Common myeloid progenitor, CD34-positive (primary cell): ENCODE measurements at regions not wholly inside any gene's neighbourhood (a gene's known extent, or its start where the extent isn't known, plus 50 kb on each side); places are given as distances from the start of the nearest gene placed in this dataset.

Experiments
- CTCF ChIA-PET: fragments of 350-600 bp; sonication (Branson Sonifier 250); formaldehyde crosslinking; loops from one replicate; lab custom pipeline; 2021; ENCODE audit warnings: antibody characterized with exemption; lab: Charles Lee
- POLR2A ChIA-PET: fragments of 350-600 bp; sonication (Branson Sonifier 250); formaldehyde crosslinking; loops from one replicate; lab custom pipeline; 2021; ENCODE audit warnings: antibody characterized with exemption; lab: Charles Lee
- DNase-seq, 3 donors: peaks; one replicate each; pipeline versions ENCODE4 v3.0.0 to v3.0.0-alpha.2; 2013
- H3K27ac ChIP-seq, 2 experiments: 1 replicate in 1 of 2; 2 replicates in 1 of 2; pipeline ENCODE4 v1.7.0; 2013; ENCODE audit warnings: inconsistent platforms in 2 of 2, low read length in 2 of 2, mild to moderate bottlenecking in 2 of 2, low read depth in 1 of 2, moderate library complexity in 1 of 2; ENCODE audit not compliant: severe bottlenecking in 2 of 2, insufficient read depth in 1 of 2, poor library complexity in 1 of 2
- H3K27me3 ChIP-seq, 5 experiments: replicated peaks in 2 of 5; 1 replicate in 3 of 5; 2 replicates in 2 of 5; pipeline versions ENCODE4 v1.6.1 to v1.7.0; 2013; ENCODE audit warnings: low read length in 4 of 5, mild to moderate bottlenecking in 2 of 5, moderate library complexity in 2 of 5, inconsistent platforms in 1 of 5; ENCODE audit not compliant: insufficient read depth in 5 of 5, control insufficient read depth in 4 of 5
- H3K36me3 ChIP-seq, 4 experiments: 1 replicate in 2 of 4; 2 replicates in 2 of 4; pipeline versions ENCODE4 v1.6.1 to v1.7.0; 2013; ENCODE audit warnings: low read length in 3 of 4, control low read depth in 1 of 4, mild to moderate bottlenecking in 1 of 4; ENCODE audit not compliant: control insufficient read depth in 4 of 4, insufficient read depth in 4 of 4
- H3K4me1 ChIP-seq, 4 experiments: 1 replicate in 3 of 4; 2 replicates in 1 of 4; pipeline versions ENCODE4 v1.6.1 to v1.7.1; 2013; ENCODE audit warnings: low read length in 3 of 4, mild to moderate bottlenecking in 3 of 4, control low read depth in 1 of 4, inconsistent platforms in 1 of 4, moderate library complexity in 1 of 4; ENCODE audit not compliant: control insufficient read depth in 4 of 4, insufficient read depth in 4 of 4; ENCODE audit errors: control extremely low read depth in 1 of 4
- H3K4me3 ChIP-seq, 7 experiments: 1 replicate in 4 of 7; 2 replicates in 3 of 7; pipeline versions ENCODE4 v1.5.1 to v1.7.0; 2013; ENCODE audit warnings: mild to moderate bottlenecking in 7 of 7, low read length in 6 of 7, moderate library complexity in 6 of 7, inconsistent platforms in 2 of 7, low read depth in 2 of 7, control low read depth in 1 of 7; ENCODE audit not compliant: insufficient read depth in 4 of 7, control insufficient read depth in 1 of 7; ENCODE audit errors: extremely low read depth in 1 of 7
- H3K9me3 ChIP-seq, 5 experiments: 1 replicate in 4 of 5; 2 replicates in 1 of 5; pipeline versions ENCODE4 v1.6.1 to v1.7.1; 2013; ENCODE audit warnings: low read length in 4 of 5, mild to moderate bottlenecking in 2 of 5, inconsistent platforms in 1 of 5, low read depth in 1 of 5, moderate library complexity in 1 of 5; ENCODE audit not compliant: control insufficient read depth in 4 of 5, insufficient read depth in 2 of 5; ENCODE audit errors: control extremely low read depth in 1 of 5
- WGBS: methylation state at CpG from one replicate; pipeline ENCODE4 v1.1.5; 2013; ENCODE audit not compliant: insufficient coverage; 5-methylcytosine and 5-hydroxymethylcytosine counted together

DNA sequence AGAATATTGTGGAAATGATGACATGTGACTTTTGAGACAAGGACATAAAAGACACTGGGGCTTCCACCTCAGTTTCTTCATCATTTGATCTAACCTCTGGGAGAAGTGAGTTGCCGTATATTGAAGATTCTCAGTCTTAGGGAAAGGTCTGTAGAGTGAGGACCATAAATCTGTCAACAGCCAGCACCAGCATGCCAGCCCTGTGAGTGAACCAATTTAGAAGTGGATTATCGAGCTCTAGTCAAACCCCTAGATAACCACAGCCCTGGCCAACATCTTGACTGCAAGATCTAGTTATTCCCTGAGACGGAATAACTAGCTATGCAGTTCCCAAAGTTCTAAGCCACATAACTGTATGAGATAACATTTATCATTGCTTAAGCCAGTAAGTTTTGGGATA lies 108.8 kb upstream of the PTPRR start:
- ChIA-PET POLR2A (no interaction called here), CTCF (no interaction called here)
- no peaks in the 10 kb centered on the region for H3K36me3 ChIP-seq
- H3K27me3 ChIP-seq, result no peaks in the 10 kb centered on the region
- no peak overlapping the region for H3K4me3 ChIP-seq
- no peak overlapping the region for H3K27ac ChIP-seq
- DNase-seq, result no peak
- WGBS, result 100% methylated on average over 1 of the region's 3 CpGs
- H3K4me1 ChIP-seq, result no peaks in the 10 kb centered on the region
- H3K9me3 ChIP-seq, result no peaks in the 10 kb centered on the region

DNA sequence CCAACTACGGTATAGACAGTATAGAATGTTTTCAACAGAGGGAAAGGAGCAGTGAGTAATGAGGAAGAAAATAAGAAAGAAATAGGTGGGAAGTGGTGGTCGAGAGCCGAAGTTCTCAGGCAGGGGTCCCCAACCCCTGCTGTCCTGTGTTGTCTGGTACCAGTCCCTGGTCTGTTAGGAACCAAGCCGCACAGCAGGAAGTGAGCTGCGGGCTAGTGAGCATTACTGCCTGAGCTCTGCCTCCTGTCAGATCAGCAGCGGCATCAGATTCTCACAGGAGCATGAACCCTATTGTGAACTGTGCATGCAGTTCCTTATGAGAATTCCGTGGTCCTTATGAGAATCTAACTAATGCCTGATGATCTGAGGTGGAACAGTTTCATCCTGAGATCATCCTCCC lies 107.3 kb upstream of the PTPRR start:
- no peak for DNase-seq
- no peaks in the 10 kb centered on the region for H3K4me1 ChIP-seq
- H3K9me3 ChIP-seq, result no peaks in the 10 kb centered on the region
- no peaks in the 10 kb centered on the region for H3K27me3 ChIP-seq
- ChIA-PET POLR2A (no interaction called here), CTCF (no interaction called here)
- WGBS, result 86% methylated on average over 6 of the region's 7 CpGs
- no peak overlapping the region for H3K4me3 ChIP-seq
- H3K36me3 ChIP-seq, result no peaks in the 10 kb centered on the region
- no peak overlapping the region for H3K27ac ChIP-seq

DNA sequence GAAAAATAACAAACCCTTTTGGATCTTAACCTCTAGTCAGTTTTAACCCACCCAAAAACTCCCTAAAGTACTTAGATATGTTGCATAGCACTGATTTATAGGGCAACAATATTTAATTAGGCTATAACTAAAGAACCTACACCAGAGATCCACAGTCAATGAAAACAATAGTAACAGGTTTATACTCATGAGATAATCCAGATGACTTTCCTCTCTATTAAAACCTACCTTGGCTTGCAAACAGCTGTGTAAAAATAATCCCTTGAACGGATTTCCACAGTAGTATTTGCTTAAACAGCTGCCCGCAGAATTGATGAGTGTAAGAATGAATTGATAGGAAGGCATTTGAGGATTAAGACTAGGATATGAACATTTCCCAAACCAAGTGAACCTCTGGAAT lies 104.3 kb upstream of the PTPRR start:
- ChIA-PET POLR2A (no interaction called here), CTCF (no interaction called here)
- H3K27me3 ChIP-seq, result no peaks in the 10 kb centered on the region
- no peak for DNase-seq
- no peaks in the 10 kb centered on the region for H3K9me3 ChIP-seq
- H3K4me3 ChIP-seq, result no peak overlapping the region
- WGBS, result 100% methylated on average over 2 of the region's 2 CpGs
- H3K4me1 ChIP-seq, result no peaks in the 10 kb centered on the region
- no peak overlapping the region for H3K27ac ChIP-seq
- no peaks in the 10 kb centered on the region for H3K36me3 ChIP-seq

- WGBS, result 88% methylated on average over 1 of the region's 5 CpGs
- DNase-seq, result no peak
Observed at GRCh38 chr12:71024281-71024680, 103.7 kb upstream of the PTPRR start.

GRCh38 chr12:71021491-71021890 lies 101.0 kb upstream of the PTPRR start:
- CTCF ChIA-PET, result interaction anchor here (1.4 kb wide), 1 partner anchor 13 kb away, joined by 4 read pairs; no protein-coding TSS in a partner anchor
- Histone ChIP-seq H3K27ac (no peak overlapping the region), H3K27me3 (no peaks in the 10 kb centered on the region), H3K4me3 (no peak overlapping the region), H3K4me1 (peaks cover 4 to 11% (median 8%) of the 10 kb centered on the region in 4 experiments), H3K9me3 (no peaks in the 10 kb centered on the region), H3K36me3 (no peaks in the 10 kb centered on the region)
- POLR2A ChIA-PET, result no interaction called here
- DNase-seq, result no peak
- WGBS, result 100% methylated on average over 3 of the region's 3 CpGs

More at GRCh38 chr12:71024281-71024680, 103.7 kb upstream of the PTPRR start:
- ChIA-PET POLR2A (no interaction called here), CTCF (no interaction called here)
- Histone ChIP-seq H3K9me3 (no peaks in the 10 kb centered on the region), H3K27me3 (no peaks in the 10 kb centered on the region), H3K36me3 (no peaks in the 10 kb centered on the region), H3K4me3 (no peak overlapping the region), H3K27ac (no peak overlapping the region), H3K4me1 (no peaks in the 10 kb centered on the region)

DNA sequence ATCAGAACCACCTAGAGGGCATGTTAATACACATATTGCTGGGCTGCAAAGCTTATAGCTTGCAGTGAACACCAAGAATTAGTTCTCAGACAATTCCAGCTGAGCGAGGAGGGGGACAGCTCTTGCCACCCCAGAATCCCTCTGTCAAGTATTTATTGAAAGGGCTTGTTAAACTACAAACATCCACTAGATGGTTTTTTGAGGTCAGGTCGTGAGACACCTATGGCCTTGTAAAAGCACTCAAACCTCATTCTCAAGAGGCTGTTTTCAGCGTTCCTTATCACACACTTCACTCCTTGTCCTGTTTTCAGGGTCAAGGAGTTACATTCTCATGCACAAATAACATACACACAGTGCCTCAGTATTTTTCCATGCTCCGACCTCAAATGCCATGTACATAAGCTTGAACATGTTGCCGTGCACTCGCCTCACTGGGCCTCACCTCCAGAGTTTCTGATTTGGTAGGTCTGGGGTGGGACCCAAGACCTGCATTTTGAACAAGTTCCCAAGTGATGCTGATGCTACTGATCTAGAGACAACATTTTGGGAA lies 98.8 kb upstream of the PTPRR start:
- H3K27me3 ChIP-seq, result no peaks in the 10 kb centered on the region
- ChIA-PET CTCF (no interaction called here), POLR2A (no interaction called here)
- peaks cover 4 to 16% (median 13%) of the 10 kb centered on the region in 4 experiments for H3K4me1 ChIP-seq
- DNase-seq, result no peak
- no peaks in the 10 kb centered on the region for H3K9me3 ChIP-seq
- no peaks in the 10 kb centered on the region for H3K36me3 ChIP-seq
- no peak overlapping the region for H3K27ac ChIP-seq
- no peak overlapping the region for H3K4me3 ChIP-seq
- WGBS, result 93% methylated on average over 6 of the region's 6 CpGs

GRCh38 chr12:71018682-71019081 lies 98.1 kb upstream of the PTPRR start:
- 94% methylated on average over 2 of the region's 2 CpGs for WGBS
- Histone ChIP-seq H3K27me3 (no peaks in the 10 kb centered on the region), H3K4me1 (peaks cover 4 to 16% (median 13%) of the 10 kb centered on the region in 4 experiments), H3K36me3 (no peaks in the 10 kb centered on the region), H3K27ac (no peak overlapping the region), H3K4me3 (no peak overlapping the region), H3K9me3 (no peaks in the 10 kb centered on the region)
- DNase-seq, result no peak
- POLR2A ChIA-PET, result no interaction called here
- CTCF ChIA-PET, result no interaction called here
